HepG2 (cell line): ENCODE measurements at regions not wholly inside any gene's neighbourhood (a gene's known extent, or its start where the extent isn't known, plus 50 kb on each side); places are given as distances from the start of the nearest gene placed in this dataset.

Experiments used
- ETV6 ChIP-seq: sonication (generic); formaldehyde crosslinking; conservative IDR thresholded peaks from 2 replicates; pipeline ENCODE4 v1.4.0; 2020; ENCODE audit warnings: missing genetic modification reagents
- HOXA9 ChIP-seq: sonication (generic); formaldehyde crosslinking; IDR thresholded peaks from 2 replicates; pipeline ENCODE4 v1.8.1; 2022; ENCODE audit warnings: missing genetic modification reagents, mild to moderate bottlenecking, moderate library complexity, borderline replicate concordance
- MTA1 ChIP-seq: sonication (generic); formaldehyde crosslinking; IDR thresholded peaks from 2 replicates; pipeline ENCODE4 v1.4.0; 2020; ENCODE audit warnings: missing genetic modification reagents, mild to moderate bottlenecking, borderline replicate concordance
- NAIF1 ChIP-seq: sonication (generic); formaldehyde crosslinking; IDR thresholded peaks from 2 replicates; pipeline ENCODE4 v1.5.0; 2020; ENCODE audit warnings: mild to moderate bottlenecking, missing genetic modification reagents, borderline replicate concordance
- SMARCE1 ChIP-seq: fragments of 450-650 bp; IDR thresholded peaks from 2 replicates; pipeline ENCODE4 v1.6.1; 2017; ENCODE audit warnings: borderline replicate concordance
- SOX6 ChIP-seq, 2 experiments: fragments of 450-650 bp in 1 of 2; sonication (generic) in 1 of 2; formaldehyde crosslinking in 1 of 2; IDR thresholded peaks; 2 replicates each; pipeline versions ENCODE4 v1.4.0 to v1.6.1; 2017 to 2020; ENCODE audit warnings: antibody characterized with exemption in 1 of 2, mild to moderate bottlenecking in 1 of 2, missing genetic modification reagents in 1 of 2
- TF ChIP-seq, protein P1 (sequence below): IDR thresholded peaks from 2 replicates; pipeline ENCODE4 v1.6.1; 2012; ENCODE audit warnings: inconsistent platforms
- TF ChIP-seq, protein P2 (sequence below), 2 experiments: fragments of 450-650 bp in 1 of 2; sonication (generic) in 1 of 2; formaldehyde crosslinking in 1 of 2; IDR thresholded peaks; 2 replicates each; pipeline versions ENCODE4 v1.6.1 to v1.8.0; 2016 to 2022; ENCODE audit warnings: antibody characterized with exemption in 1 of 2, mild to moderate bottlenecking in 1 of 2, missing genetic modification reagents in 1 of 2
- TF ChIP-seq, protein P3 (sequence below): IDR thresholded peaks from 2 replicates; pipeline ENCODE4 v1.6.1; 2016; ENCODE audit warnings: missing biosample characterization, missing genetic modification reagents, low read depth
- TF ChIP-seq, protein P4 (sequence below): sonication (generic); formaldehyde crosslinking; conservative IDR thresholded peaks from 2 replicates; pipeline ENCODE4 v1.4.0; 2020; ENCODE audit warnings: missing genetic modification reagents

DNA sequence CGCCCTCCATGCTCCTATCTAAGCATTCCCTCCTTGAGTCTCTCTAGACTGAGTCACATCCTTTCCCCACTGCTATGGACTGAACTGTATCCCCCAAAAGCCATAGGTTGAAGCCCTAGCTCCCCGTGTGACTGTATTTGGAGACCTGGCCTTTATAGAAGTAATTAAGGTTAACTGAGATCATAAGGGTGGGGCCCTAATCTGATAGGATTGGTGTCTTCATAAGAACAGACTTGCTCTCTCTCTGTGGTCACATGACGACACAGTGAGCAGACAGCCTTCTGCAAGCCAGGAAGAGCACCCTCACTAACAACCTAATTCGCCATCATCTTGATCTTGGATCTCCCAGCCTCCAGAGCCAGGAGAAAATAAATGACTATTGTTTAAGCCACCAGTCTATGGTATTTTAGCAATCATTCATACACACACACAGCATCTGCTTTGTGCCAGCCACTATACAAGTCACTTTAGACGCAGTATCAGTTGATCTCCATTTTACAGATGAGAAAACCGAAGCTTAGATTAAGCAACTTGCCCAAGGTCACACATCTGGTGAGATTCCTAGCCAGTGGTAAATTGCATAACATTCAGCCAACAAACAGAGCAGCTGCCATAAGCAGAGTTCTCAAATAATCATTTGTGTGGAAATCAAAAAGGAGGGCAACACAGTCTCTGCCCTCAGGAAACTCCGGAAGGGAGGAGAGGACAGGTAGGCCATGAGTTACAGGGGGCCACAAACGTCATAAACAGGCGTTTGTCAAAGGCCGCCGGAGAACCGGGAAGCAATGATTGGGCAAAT, 66.3 kb upstream of the HES1 start (continued):
- TF ChIP-seq, protein P1, sequence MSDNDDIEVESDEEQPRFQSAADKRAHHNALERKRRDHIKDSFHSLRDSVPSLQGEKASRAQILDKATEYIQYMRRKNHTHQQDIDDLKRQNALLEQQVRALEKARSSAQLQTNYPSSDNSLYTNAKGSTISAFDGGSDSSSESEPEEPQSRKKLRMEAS, result no peak
- TF ChIP-seq SOX6 (IDR thresholded peaks at IDR 0.05), result no peak
- peak; percentile 50; the same call in 1 of the 2 replicates for TF ChIP-seq SOX6 (CRISPR knock-in tag; IDR thresholded peaks at IDR 0.05)
- no peak for TF ChIP-seq MTA1
- TF ChIP-seq, protein P2, sequence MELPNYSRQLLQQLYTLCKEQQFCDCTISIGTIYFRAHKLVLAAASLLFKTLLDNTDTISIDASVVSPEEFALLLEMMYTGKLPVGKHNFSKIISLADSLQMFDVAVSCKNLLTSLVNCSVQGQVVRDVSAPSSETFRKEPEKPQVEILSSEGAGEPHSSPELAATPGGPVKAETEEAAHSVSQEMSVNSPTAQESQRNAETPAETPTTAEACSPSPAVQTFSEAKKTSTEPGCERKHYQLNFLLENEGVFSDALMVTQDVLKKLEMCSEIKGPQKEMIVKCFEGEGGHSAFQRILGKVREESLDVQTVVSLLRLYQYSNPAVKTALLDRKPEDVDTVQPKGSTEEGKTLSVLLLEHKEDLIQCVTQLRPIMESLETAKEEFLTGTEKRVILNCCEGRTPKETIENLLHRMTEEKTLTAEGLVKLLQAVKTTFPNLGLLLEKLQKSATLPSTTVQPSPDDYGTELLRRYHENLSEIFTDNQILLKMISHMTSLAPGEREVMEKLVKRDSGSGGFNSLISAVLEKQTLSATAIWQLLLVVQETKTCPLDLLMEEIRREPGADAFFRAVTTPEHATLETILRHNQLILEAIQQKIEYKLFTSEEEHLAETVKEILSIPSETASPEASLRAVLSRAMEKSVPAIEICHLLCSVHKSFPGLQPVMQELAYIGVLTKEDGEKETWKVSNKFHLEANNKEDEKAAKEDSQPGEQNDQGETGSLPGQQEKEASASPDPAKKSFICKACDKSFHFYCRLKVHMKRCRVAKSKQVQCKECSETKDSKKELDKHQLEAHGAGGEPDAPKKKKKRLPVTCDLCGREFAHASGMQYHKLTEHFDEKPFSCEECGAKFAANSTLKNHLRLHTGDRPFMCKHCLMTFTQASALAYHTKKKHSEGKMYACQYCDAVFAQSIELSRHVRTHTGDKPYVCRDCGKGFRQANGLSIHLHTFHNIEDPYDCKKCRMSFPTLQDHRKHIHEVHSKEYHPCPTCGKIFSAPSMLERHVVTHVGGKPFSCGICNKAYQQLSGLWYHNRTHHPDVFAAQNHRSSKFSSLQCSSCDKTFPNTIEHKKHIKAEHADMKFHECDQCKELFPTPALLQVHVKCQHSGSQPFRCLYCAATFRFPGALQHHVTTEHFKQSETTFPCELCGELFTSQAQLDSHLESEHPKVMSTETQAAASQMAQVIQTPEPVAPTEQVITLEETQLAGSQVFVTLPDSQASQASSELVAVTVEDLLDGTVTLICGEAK (IDR thresholded peaks at IDR 0.05), result no peak
- TF ChIP-seq, protein P2 (CRISPR knock-in tag; IDR thresholded peaks at IDR 0.05), result no peak
- TF ChIP-seq, protein P3, sequence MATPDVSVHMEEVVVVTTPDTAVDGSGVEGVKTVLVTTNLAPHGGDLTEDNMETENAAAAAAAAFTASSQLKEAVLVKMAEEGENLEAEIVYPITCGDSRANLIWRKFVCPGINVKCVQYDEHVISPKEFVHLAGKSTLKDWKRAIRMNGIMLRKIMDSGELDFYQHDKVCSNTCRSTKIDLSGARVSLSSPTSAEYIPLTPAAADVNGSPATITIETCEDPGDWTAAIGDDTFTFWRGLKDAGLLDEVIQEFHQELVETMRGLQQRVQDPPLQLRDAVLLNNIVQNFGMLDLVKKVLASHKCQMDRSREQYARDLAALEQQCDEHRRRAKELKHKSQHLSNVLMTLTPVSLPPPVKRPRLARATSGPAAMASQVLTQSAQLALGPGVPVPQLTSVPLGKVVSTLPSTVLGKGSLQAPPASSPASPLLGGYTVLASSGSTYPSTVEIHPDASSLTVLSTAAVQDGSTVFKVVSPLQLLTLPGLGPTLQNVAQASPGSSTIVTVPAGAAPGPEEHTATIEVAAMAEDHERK (CRISPR knock-in tag), result no peak
- TF ChIP-seq ETV6 (CRISPR knock-in tag), result 0 out of 2 replicates have a peak, but pooled peaks have one; percentile 17
- TF ChIP-seq NAIF1, result no peak
- TF ChIP-seq HOXA9 (CRISPR knock-in tag), result no peak
- TF ChIP-seq SMARCE1, result no peak
- TF ChIP-seq, protein P4, sequence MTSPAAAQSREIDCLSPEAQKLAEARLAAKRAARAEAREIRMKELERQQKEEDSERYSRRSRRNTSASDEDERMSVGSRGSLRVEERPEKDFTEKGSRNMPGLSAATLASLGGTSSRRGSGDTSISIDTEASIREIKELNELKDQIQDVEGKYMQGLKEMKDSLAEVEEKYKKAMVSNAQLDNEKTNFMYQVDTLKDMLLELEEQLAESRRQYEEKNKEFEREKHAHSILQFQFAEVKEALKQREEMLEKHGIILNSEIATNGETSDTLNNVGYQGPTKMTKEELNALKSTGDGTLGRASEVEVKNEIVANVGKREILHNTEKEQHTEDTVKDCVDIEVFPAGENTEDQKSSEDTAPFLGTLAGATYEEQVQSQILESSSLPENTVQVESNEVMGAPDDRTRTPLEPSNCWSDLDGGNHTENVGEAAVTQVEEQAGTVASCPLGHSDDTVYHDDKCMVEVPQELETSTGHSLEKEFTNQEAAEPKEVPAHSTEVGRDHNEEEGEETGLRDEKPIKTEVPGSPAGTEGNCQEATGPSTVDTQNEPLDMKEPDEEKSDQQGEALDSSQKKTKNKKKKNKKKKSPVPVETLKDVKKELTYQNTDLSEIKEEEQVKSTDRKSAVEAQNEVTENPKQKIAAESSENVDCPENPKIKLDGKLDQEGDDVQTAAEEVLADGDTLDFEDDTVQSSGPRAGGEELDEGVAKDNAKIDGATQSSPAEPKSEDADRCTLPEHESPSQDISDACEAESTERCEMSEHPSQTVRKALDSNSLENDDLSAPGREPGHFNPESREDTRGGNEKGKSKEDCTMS (CRISPR knock-in tag), result no peak
